Choroid plexus epithelial cell (primary cell): ENCODE measurements at regions not wholly inside any gene's neighbourhood (a gene's known extent, or its start where the extent isn't known, plus 50 kb on each side); places are given as distances from the start of the nearest gene placed in this dataset.

Experiments used
- DNase-seq: peaks from one replicate; pipeline ENCODE4 v3.0.0-alpha.2; 2010; ENCODE audit warnings: low read depth
- H3K4me3 ChIP-seq: 2 replicates; pipeline ENCODE4 v1.5.1; 2011; ENCODE audit warnings: low read depth, mild to moderate bottlenecking, control low read depth, low read length, moderate library complexity
- TF ChIP-seq, protein P1 (sequence below): conservative IDR thresholded peaks from 2 replicates; pipeline ENCODE4 v1.5.1; 2011; ENCODE audit warnings: low read depth, mild to moderate bottlenecking, control low read depth, inconsistent platforms, low read length, moderate library complexity

DNA sequence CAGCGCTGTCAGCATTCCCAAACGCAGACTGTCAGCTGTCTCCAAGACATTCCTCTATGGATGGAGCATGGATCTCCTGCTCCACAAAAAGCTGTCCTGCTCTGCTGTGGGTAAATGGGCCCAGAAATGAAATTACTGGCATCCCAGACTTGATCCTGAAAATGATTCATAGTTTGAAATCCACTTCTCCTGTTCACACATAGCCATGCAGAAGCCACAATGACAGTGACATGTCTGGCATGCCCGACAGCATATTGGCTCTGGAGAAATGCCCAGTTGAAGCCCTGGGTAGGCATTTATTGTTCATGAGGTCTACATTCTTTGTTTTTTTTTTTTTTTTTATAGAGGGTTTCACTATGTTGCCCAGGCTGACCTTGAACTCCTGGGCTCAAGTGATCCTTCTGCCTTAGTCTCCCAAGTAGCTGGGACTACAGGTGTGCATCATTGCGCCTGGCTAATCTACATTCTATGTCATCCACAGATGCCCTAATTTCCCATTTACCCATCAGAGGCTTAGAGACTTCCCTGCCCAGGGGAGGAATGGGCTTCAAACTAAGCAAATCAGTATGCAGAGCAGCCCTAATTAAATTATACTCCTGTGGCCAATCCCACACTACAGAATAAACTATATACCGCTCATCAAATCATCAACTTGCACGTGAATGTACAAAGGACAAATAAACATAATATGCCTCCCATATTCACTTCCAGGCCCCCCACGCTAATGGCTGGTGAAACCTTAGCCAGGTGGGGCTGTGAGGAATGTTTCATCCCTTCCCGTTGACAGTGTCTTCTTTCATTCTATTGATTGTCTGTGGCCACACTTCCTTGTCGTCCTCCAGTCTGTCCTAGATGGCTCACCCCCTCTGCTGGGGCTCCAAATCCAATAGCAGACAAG lies 61.8 kb upstream of the EEPD1 start:
- TF ChIP-seq, protein P1, sequence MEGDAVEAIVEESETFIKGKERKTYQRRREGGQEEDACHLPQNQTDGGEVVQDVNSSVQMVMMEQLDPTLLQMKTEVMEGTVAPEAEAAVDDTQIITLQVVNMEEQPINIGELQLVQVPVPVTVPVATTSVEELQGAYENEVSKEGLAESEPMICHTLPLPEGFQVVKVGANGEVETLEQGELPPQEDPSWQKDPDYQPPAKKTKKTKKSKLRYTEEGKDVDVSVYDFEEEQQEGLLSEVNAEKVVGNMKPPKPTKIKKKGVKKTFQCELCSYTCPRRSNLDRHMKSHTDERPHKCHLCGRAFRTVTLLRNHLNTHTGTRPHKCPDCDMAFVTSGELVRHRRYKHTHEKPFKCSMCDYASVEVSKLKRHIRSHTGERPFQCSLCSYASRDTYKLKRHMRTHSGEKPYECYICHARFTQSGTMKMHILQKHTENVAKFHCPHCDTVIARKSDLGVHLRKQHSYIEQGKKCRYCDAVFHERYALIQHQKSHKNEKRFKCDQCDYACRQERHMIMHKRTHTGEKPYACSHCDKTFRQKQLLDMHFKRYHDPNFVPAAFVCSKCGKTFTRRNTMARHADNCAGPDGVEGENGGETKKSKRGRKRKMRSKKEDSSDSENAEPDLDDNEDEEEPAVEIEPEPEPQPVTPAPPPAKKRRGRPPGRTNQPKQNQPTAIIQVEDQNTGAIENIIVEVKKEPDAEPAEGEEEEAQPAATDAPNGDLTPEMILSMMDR = no peak
- DNase-seq = no peak

DNA sequence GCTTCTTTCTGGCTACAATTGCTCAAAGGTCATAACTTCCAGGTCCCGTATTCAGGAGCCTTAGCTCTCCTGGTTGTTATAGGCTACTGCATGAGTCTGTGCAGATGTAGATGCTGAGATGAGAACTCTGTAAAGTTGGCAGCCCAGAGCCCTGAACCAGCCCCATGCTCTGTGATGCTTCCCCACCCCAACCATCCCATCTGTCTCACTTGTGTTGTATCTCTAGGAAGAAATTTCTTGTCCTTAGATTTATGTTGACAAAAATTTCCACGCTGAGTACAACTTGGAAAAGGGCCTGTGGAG lies 61.2 kb upstream of the EEPD1 start:
- no peak for DNase-seq
- H3K4me3 ChIP-seq = no peak overlapping the region
- TF ChIP-seq, protein P1 = no peak

More for the DNA sequence above, 61.8 kb upstream of the EEPD1 start:
- H3K4me3 ChIP-seq = no peak overlapping the region

DNA sequence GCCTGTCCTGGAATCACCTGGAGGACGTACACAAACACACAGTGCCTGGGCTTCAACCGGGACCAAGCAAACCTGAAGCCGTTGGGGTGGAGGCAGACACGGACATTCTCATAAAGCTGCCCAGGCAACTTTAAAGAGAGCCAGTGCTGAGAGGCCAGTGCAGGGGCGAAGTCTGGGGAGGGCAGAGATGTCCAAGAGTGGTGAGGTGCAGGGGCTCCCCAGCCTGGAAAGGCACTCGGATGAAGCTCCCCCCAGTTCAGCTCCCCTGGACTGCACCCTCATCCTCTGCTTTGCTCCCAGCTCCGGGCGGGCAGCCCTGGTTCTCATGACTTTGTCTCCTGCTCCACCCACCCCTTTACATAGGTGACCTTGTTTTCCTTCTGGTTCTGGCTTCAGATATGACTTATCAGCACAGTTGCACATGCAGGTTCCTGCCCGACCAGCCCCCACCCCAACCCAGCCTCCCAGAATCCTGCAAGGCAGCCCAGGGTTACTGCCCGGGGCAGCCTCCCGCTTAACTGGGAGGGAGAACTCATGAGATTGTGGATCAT lies 60.8 kb upstream of the EEPD1 start:
- TF ChIP-seq, protein P1 = no peak
- H3K4me3 ChIP-seq = no peak overlapping the region
- no peak for DNase-seq

DNA sequence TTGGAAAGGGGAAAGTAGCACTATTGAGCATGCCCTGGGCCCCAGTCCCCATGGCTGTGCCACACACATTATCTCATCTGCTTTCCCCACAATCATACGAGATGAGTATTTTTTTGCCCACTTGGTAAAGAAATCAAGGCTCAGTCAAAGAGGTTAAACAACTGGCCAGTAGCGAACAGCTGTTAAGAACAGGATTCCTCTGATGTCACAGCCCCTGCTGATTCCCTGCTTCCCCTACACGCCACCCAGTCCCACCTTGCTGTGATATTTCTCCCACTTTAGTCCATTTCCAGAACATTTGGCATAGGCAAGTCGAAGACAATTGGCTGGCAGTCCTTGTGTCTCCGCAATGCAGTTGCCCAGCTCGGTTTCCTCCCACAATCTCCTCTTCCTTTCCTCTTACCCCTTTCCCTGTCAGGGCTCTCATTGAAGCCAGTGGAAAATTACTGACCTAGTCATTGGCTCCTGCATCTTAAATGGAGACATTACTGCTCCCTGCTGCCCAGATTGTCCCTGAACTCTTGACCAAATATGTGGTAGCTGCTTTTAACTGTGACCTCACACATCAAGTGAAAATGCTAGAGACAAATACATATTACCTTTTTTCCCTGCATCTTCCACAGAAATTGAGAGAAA lies 56.5 kb upstream of the EEPD1 start:
- no peak overlapping the region for H3K4me3 ChIP-seq
- DNase-seq = no peak
- TF ChIP-seq, protein P1 = no peak

DNA sequence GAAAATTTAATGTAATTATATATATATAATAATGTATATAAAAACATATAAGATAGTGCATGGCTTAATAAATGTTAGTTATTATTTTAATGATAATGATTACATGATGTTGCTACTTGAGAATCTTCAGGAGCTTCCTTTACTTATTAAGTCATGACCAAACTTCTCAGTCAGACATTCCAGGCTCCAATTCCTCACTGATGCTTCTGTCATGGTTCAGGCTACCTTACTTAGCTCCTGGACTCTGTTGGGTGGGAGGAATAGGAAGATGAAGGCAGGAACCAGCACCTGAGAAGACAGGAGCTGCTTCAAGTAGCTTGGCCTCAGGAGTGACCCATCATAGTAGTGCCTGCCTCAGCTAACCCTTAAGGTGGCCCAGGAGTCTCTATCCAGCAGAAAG lies 55.0 kb upstream of the EEPD1 start:
- no peak for DNase-seq
- TF ChIP-seq, protein P1 = no peak
- H3K4me3 ChIP-seq = no peak overlapping the region

DNA sequence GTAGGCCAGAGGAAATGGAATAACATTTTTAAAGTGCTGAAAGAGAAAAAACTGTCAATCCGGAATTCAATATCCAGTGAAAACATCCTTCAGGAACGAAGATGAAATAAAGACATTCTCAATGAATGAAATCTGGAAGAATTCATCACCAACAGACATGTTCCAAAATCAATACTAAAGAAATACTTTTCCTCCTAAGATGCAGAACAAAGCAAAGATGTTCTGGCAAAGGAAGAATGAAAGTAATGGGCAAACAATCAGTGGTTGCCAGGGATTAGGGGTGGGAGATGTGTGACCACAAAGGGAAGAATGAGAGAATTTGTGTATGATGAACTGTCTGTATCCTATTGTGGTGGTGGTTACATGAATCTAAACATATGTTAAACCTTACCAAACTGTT lies 52.8 kb upstream of the EEPD1 start:
- H3K4me3 ChIP-seq = no peak overlapping the region
- DNase-seq = no peak
- TF ChIP-seq, protein P1 = no peak
